Cardiac muscle cell (in vitro differentiated cells and primary cell): ENCODE measurements at regions not wholly inside any gene's neighbourhood (a gene's known extent, or its start where the extent isn't known, plus 50 kb on each side); places are given as distances from the start of the nearest gene placed in this dataset.

Experiments
- DNase-seq, 2 donors: peaks; one replicate each; pipeline versions ENCODE4 v3.0.0 to v3.0.0-alpha.2; 2010 to 2017; ENCODE audit warnings: low read depth in 1 of 2, low spot score in 1 of 2
- H3K27ac ChIP-seq: fragments of 200-600 bp; sonication (generic); 2 replicates; pipeline ENCODE4 v1.5.1; 2016
- H3K27me3 ChIP-seq: fragments of 200-600 bp; sonication (generic); 2 replicates; pipeline ENCODE4 v1.6.0; 2016; ENCODE audit warnings: control low read depth
- H3K36me3 ChIP-seq: fragments of 200-600 bp; sonication (generic); 2 replicates; pipeline ENCODE4 v1.5.1; 2016; ENCODE audit warnings: control low read depth
- H3K4me1 ChIP-seq: fragments of 200-600 bp; sonication (generic); 2 replicates; pipeline ENCODE4 v1.8.1; 2017; ENCODE audit warnings: low read depth, mild to moderate bottlenecking, mixed run types
- H3K4me3 ChIP-seq: fragments of 200-600 bp; sonication (generic); 2 replicates; pipeline ENCODE4 v1.5.1; 2016; ENCODE audit warnings: mild to moderate bottlenecking
- H3K9me3 ChIP-seq: fragments of 200-600 bp; sonication (generic); 2 replicates; pipeline ENCODE4 v1.5.1; 2017; ENCODE audit warnings: low read depth, mild to moderate bottlenecking, control low read depth
- TF ChIP-seq, protein P1 (sequence below): IDR thresholded peaks from 2 replicates; pipeline ENCODE4 v1.5.1; 2012; ENCODE audit warnings: low read depth, mild to moderate bottlenecking, low read length

- no peak overlapping the region for H3K27ac ChIP-seq
- no peak overlapping the region for H3K4me3 ChIP-seq
- H3K4me1 ChIP-seq, result no peaks in the 10 kb centered on the region
- DNase-seq, result peak in 1 of 2 donors; percentile 44
- no peaks in the 10 kb centered on the region for H3K36me3 ChIP-seq
- H3K9me3 ChIP-seq, result no peaks in the 10 kb centered on the region
- TF ChIP-seq, protein P1, sequence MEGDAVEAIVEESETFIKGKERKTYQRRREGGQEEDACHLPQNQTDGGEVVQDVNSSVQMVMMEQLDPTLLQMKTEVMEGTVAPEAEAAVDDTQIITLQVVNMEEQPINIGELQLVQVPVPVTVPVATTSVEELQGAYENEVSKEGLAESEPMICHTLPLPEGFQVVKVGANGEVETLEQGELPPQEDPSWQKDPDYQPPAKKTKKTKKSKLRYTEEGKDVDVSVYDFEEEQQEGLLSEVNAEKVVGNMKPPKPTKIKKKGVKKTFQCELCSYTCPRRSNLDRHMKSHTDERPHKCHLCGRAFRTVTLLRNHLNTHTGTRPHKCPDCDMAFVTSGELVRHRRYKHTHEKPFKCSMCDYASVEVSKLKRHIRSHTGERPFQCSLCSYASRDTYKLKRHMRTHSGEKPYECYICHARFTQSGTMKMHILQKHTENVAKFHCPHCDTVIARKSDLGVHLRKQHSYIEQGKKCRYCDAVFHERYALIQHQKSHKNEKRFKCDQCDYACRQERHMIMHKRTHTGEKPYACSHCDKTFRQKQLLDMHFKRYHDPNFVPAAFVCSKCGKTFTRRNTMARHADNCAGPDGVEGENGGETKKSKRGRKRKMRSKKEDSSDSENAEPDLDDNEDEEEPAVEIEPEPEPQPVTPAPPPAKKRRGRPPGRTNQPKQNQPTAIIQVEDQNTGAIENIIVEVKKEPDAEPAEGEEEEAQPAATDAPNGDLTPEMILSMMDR, result no peak
- H3K27me3 ChIP-seq, result no peaks in the 10 kb centered on the region
These were observed 898.6 kb upstream of the KLHL29 start for GRCh38 chr2:22486343-22486742.

GRCh38 chr2:22487036-22487435, 897.9 kb upstream of the KLHL29 start:
- TF ChIP-seq, protein P1, result no peak
- Histone ChIP-seq H3K4me1 (no peaks in the 10 kb centered on the region), H3K9me3 (no peaks in the 10 kb centered on the region), H3K4me3 (no peak overlapping the region), H3K27me3 (no peaks in the 10 kb centered on the region), H3K36me3 (no peaks in the 10 kb centered on the region), H3K27ac (no peak overlapping the region)
- no peak for DNase-seq

DNA sequence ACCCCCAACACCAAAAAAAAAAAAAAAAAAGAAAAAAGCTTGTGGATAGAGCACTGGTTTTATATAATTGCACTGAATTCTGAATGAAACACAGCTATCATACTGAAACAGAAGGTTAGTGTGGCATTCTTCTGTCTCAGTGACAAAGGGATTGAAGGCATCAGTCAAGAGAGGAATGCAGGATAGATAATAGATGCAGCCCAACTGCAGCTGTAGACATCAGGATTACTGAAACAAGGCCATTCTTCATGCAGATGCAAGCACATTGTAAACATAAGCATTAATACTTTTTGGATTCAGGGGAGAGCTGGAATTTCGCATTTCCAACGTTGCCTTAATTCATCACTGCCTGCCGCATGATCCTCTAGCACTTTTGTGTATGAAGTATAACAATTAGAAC, 897.4 kb upstream of the KLHL29 start:
- Histone ChIP-seq H3K27me3 (no peaks in the 10 kb centered on the region), H3K4me1 (no peaks in the 10 kb centered on the region), H3K27ac (no peak overlapping the region), H3K4me3 (no peak overlapping the region), H3K9me3 (no peaks in the 10 kb centered on the region), H3K36me3 (no peaks in the 10 kb centered on the region)
- TF ChIP-seq, protein P1, result no peak
- no peak for DNase-seq

DNA sequence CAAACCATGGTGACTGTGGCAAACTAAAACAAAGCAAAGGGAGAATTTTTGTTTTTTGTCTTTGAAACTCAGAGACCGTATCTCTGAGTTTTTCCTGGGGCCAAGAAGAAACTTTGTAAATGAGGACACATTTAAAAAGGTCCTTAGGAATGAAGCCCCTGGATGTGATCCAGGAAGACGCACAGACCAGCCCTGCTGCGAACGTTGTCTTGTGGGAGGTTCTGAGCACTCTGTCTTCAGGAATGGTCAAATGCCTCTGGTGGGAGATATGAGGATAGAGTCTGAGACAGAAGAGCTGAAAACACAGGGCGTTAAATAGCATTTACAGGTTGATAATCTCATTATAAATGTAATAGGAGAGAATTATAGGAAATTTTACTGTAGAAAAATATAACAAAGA, 893.5 kb upstream of the KLHL29 start:
- Histone ChIP-seq H3K9me3 (no peaks in the 10 kb centered on the region), H3K4me3 (no peak overlapping the region), H3K36me3 (no peaks in the 10 kb centered on the region), H3K27ac (no peak overlapping the region), H3K4me1 (no peaks in the 10 kb centered on the region), H3K27me3 (no peaks in the 10 kb centered on the region)
- DNase-seq, result no peak
- TF ChIP-seq, protein P1, result no peak

DNA sequence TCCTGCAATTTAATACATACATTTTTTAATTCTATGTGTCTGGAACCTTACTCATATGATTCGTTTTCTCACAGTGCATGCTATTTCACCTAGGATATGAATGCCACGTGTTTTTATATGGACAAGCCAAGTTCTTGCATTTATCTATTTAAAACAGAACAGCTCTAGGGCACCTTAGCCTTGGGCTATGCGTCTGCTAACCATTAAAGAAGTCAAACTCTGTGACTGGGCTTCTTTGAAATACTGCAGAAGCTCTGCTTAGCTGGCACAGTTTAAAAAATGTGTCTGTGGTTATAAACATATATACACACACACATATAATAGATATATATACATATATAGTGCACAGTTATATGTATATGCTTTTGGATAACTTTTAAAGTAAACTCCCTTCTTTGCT, 890.8 kb upstream of the KLHL29 start:
- Histone ChIP-seq H3K4me3 (no peak overlapping the region), H3K27me3 (no peaks in the 10 kb centered on the region), H3K27ac (no peak overlapping the region), H3K4me1 (peaks cover 2% of the 10 kb centered on the region), H3K9me3 (no peaks in the 10 kb centered on the region), H3K36me3 (no peaks in the 10 kb centered on the region)
- TF ChIP-seq, protein P1, result no peak
- no peak for DNase-seq

DNA sequence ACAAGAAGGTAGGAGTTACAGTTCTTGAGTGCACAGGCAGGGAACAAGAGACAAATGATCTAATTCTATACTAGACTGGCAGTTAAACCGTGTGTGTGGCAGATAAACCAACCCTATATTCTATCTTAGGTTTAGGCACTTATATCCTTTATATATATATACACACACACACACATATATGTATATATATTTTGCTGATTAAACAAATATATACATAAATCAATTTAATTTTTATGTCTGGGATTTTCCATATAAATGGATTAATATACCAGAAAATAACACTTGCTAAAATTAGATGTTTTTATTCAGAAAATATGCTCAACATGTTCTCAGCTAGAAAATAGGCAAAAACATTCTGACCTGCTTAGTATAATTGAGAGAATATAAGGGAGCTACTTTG, 887.9 kb upstream of the KLHL29 start:
- Histone ChIP-seq H3K9me3 (no peaks in the 10 kb centered on the region), H3K4me1 (peaks cover 5% of the 10 kb centered on the region), H3K27me3 (no peaks in the 10 kb centered on the region), H3K36me3 (no peaks in the 10 kb centered on the region), H3K4me3 (no peak overlapping the region), H3K27ac (no peak overlapping the region)
- DNase-seq, result no peak
- TF ChIP-seq, protein P1, result no peak
